ENCODE measurements at regions not wholly inside any gene's neighbourhood (a gene's known extent, or its start where the extent isn't known, plus 50 kb on each side); places are given as distances from the start of the nearest gene placed in this dataset.
"Not testable (repeated sequence)": the region's sequence is repeated elsewhere in the genome, so short reads cannot be mapped to it uniquely, and the experiment has no call there.

GRCh38 chrX:40973619-40974018, 111.6 kb upstream of the USP9X start:
- H3K4me3 ChIP-seq (ENCODE audit: low read length): no peak overlapping the region
- H3K27me3 ChIP-seq (ENCODE audit: insufficient read depth, low read length): no peaks in the 10 kb centered on the region
- no peak overlapping the region for H2AFZ ChIP-seq (ENCODE audit: low read depth, low read length)
- H3K9me3 ChIP-seq (ENCODE audit: low read length): no peaks in the 10 kb centered on the region
- no peaks in the 10 kb centered on the region for H3K4me1 ChIP-seq (ENCODE audit: insufficient read depth, low read length)
- H3K36me3 ChIP-seq (ENCODE audit: insufficient read depth, low read length): no peaks in the 10 kb centered on the region

DNA sequence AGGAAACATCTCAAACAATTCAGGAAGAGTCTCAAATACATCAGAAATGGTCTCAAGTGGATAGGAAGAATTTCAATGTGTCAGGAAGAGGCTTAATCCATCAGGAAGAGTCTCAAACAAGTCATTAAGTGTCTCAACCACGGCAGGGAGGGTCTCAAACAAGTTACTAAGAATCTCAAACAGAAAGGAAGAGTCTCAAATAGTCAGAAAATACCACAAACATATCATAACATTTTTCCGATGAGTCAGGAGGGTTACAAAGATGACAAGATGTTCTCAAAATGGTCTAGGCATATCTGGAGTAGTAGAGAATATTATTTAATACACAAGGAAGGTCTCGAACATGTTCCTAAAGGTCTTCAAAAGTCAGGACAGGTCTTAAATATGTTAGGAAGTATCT, 109.3 kb upstream of the USP9X start:
- Histone ChIP-seq H3K4me1 (ENCODE audit: insufficient read depth, low read length) (no peaks in the 10 kb centered on the region), H2AFZ (ENCODE audit: low read depth, low read length) (no peak overlapping the region), H3K36me3 (ENCODE audit: insufficient read depth, low read length) (no peaks in the 10 kb centered on the region), H3K9me3 (ENCODE audit: low read length) (no peaks in the 10 kb centered on the region), H3K27me3 (ENCODE audit: insufficient read depth, low read length) (no peaks in the 10 kb centered on the region), H3K4me3 (ENCODE audit: low read length) (no peak overlapping the region)

DNA sequence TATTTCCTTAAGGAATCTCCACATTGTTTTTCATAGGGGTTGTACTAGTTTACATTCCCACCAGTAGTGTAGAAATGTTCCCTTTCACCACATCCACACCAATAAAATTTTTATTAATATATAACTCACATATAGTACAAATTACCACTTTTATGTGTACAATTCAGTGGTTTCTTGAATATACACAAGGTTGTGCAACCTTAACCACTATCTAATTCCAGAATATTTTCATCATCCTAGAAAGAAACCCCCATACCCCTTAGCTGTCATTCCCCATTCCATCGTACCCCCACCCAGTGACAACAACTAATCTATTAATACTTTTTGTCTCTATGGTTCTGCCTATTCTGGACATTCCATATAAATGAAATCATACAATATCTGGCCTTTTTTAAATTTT, 108.3 kb upstream of the USP9X start:
- Histone ChIP-seq H3K36me3 (ENCODE audit: insufficient read depth, low read length) (no peaks in the 10 kb centered on the region), H3K27me3 (ENCODE audit: insufficient read depth, low read length) (no peaks in the 10 kb centered on the region), H2AFZ (ENCODE audit: low read depth, low read length) (no peak overlapping the region), H3K4me3 (ENCODE audit: low read length) (no peak overlapping the region), H3K4me1 (ENCODE audit: insufficient read depth, low read length) (no peaks in the 10 kb centered on the region), H3K9me3 (ENCODE audit: low read length) (no peaks in the 10 kb centered on the region)

- Histone ChIP-seq H3K4me3 (ENCODE audit: low read length) (no peak overlapping the region), H3K4me1 (ENCODE audit: insufficient read depth, low read length) (no peaks in the 10 kb centered on the region), H3K27me3 (ENCODE audit: insufficient read depth, low read length) (no peaks in the 10 kb centered on the region), H3K9me3 (ENCODE audit: low read length) (no peaks in the 10 kb centered on the region), H2AFZ (ENCODE audit: low read depth, low read length) (no peak overlapping the region), H3K36me3 (ENCODE audit: insufficient read depth, low read length) (no peaks in the 10 kb centered on the region)
Observed at GRCh38 chrX:40984962-40985361, 100.3 kb upstream of the USP9X start.

DNA sequence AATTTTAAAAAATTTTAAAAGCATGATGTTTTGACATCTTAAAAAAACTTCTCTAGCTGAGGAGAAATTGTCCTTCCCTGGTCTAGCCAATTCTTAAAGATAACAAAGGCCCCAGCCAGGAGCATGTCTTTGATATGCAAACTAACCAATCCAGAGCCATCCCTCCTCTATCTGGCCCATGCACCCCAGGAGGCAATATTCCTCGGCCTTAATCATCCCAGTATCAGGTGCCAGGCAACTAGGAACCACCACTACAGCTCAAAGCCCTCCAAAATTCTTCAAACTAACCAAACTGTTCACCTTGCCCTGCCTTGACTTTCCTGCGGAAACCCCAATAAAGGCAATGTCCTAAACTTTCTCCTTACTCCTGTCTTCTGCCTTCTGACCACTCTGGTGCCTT, 97.8 kb upstream of the USP9X start:
- no peaks in the 10 kb centered on the region for H3K36me3 ChIP-seq (ENCODE audit: insufficient read depth, low read length)

DNA sequence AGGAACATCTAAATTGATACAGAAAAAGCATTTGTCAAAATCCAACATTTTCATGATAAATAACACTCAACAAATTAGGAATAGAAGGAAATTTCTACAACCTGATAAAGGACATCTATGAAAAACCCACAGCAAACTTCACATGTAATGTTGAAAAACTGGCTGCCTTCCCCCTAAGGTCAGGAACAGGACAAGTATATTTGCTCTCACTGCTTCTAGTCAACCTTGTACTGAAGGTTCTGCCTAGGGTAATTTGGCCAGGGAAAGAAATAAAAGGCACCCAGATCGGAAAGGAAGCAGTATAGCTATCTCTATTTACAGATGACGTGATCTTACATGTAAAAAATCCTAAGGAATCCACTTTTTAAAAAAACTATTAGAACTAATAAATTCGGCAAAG, 97.1 kb upstream of the USP9X start:
- Histone ChIP-seq H3K27me3 (ENCODE audit: insufficient read depth, low read length) (no peaks in the 10 kb centered on the region), H3K4me1 (ENCODE audit: insufficient read depth, low read length) (no peaks in the 10 kb centered on the region), H3K9me3 (ENCODE audit: low read length) (no peaks in the 10 kb centered on the region), H2AFZ (ENCODE audit: low read depth, low read length) (no peak overlapping the region), H3K4me3 (ENCODE audit: low read length) (no peak overlapping the region), H3K36me3 (ENCODE audit: insufficient read depth, low read length) (no peaks in the 10 kb centered on the region)

More for the DNA sequence above, 97.8 kb upstream of the USP9X start:
- Histone ChIP-seq H3K4me3 (ENCODE audit: low read length) (no peak overlapping the region), H3K4me1 (ENCODE audit: insufficient read depth, low read length) (no peaks in the 10 kb centered on the region), H3K27me3 (ENCODE audit: insufficient read depth, low read length) (no peaks in the 10 kb centered on the region), H3K9me3 (ENCODE audit: low read length) (no peaks in the 10 kb centered on the region), H2AFZ (ENCODE audit: low read depth, low read length) (no peak overlapping the region)

- not testable (repeated sequence) for H3K27me3 ChIP-seq (ENCODE audit: insufficient read depth, low read length); H3K4me3 ChIP-seq (ENCODE audit: low read length); H3K36me3 ChIP-seq (ENCODE audit: insufficient read depth, low read length); H3K9me3 ChIP-seq (ENCODE audit: low read length); H2AFZ ChIP-seq (ENCODE audit: low read depth, low read length); H3K4me1 ChIP-seq (ENCODE audit: insufficient read depth, low read length)
Observed at GRCh38 chrX:40993395-40993794, 91.8 kb upstream of the USP9X start.

- no peaks in the 10 kb centered on the region for H3K27me3 ChIP-seq (ENCODE audit: insufficient read depth, low read length)
- no peaks in the 10 kb centered on the region for H3K36me3 ChIP-seq (ENCODE audit: insufficient read depth, low read length)
- no peaks in the 10 kb centered on the region for H3K9me3 ChIP-seq (ENCODE audit: low read length)
- H3K4me3 ChIP-seq (ENCODE audit: low read length): peak overlapping the region; percentile 18
- peak overlapping the region; percentile 66 for H2AFZ ChIP-seq (ENCODE audit: low read depth, low read length)
- H3K4me1 ChIP-seq (ENCODE audit: insufficient read depth, low read length): peaks cover 6% of the 10 kb centered on the region
Observed at GRCh38 chrX:40996886-40997530, 88.2 kb upstream of the USP9X start.

GRCh38 chrX:40998123-40998522, 87.1 kb upstream of the USP9X start:
- H3K4me3 ChIP-seq (ENCODE audit: low read length): no peak overlapping the region
- peaks cover 6% of the 10 kb centered on the region for H3K4me1 ChIP-seq (ENCODE audit: insufficient read depth, low read length)
- H3K36me3 ChIP-seq (ENCODE audit: insufficient read depth, low read length): no peaks in the 10 kb centered on the region
- H2AFZ ChIP-seq (ENCODE audit: low read depth, low read length): no peak overlapping the region
- H3K9me3 ChIP-seq (ENCODE audit: low read length): no peaks in the 10 kb centered on the region
- no peaks in the 10 kb centered on the region for H3K27me3 ChIP-seq (ENCODE audit: insufficient read depth, low read length)

GRCh38 chrX:41001327-41001726, 83.9 kb upstream of the USP9X start:
- H2AFZ ChIP-seq (ENCODE audit: low read depth, low read length): no peak overlapping the region
- H3K9me3 ChIP-seq (ENCODE audit: low read length): no peaks in the 10 kb centered on the region

GRCh38 chrX:41002026-41002425, 83.2 kb upstream of the USP9X start:
- no peak overlapping the region for H3K4me3 ChIP-seq (ENCODE audit: low read length)
- no peak overlapping the region for H2AFZ ChIP-seq (ENCODE audit: low read depth, low read length)
- H3K27me3 ChIP-seq (ENCODE audit: insufficient read depth, low read length): no peaks in the 10 kb centered on the region
- no peaks in the 10 kb centered on the region for H3K36me3 ChIP-seq (ENCODE audit: insufficient read depth, low read length)
- no peaks in the 10 kb centered on the region for H3K9me3 ChIP-seq (ENCODE audit: low read length)
- peaks cover 7% of the 10 kb centered on the region for H3K4me1 ChIP-seq (ENCODE audit: insufficient read depth, low read length)

More at GRCh38 chrX:41001327-41001726, 83.9 kb upstream of the USP9X start:
- Histone ChIP-seq H3K4me1 (ENCODE audit: insufficient read depth, low read length) (peaks cover 10% of the 10 kb centered on the region), H3K27me3 (ENCODE audit: insufficient read depth, low read length) (no peaks in the 10 kb centered on the region), H3K4me3 (ENCODE audit: low read length) (no peak overlapping the region), H3K36me3 (ENCODE audit: insufficient read depth, low read length) (no peaks in the 10 kb centered on the region)

DNA sequence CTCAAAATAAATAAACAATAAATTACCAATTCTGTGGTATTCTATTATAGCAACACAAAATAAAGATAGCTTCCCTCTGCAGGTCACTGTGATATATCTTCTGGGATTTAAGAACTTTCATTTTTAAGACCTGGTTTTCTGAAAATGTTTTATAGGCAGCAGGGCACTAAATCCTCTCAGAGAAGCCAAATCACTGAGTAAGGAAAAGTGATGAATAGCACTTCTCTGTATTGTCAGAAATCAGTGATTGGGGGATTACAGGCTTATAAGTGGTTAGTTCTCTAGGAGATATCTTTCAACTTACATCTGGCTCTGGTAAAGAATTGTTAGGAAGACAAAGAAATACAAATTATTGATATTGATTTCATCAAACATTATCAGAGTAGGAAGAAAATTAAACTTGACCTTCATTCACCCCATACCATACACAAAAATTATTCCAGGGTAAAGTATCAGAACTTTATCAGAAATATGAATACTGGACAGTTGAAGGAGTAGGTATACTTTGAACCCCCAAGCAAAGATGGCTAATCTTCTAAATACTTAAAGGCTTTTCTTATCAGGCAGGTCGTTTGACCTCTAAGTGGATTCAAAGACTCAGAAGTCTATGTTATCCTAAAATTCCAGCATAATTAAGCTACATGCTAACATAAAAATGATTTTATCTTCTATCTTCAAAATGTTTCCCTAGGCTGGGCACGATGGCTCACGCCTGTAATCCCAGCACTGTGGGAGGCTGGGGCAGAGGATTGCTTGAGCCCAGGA, 81.6 kb upstream of the USP9X start:
- peaks cover 4% of the 10 kb centered on the region for H3K4me1 ChIP-seq (ENCODE audit: insufficient read depth, low read length)
- H3K36me3 ChIP-seq (ENCODE audit: insufficient read depth, low read length): no peaks in the 10 kb centered on the region
- no peak overlapping the region for H2AFZ ChIP-seq (ENCODE audit: low read depth, low read length)
- H3K27me3 ChIP-seq (ENCODE audit: insufficient read depth, low read length): no peaks in the 10 kb centered on the region
- no peak overlapping the region for H3K4me3 ChIP-seq (ENCODE audit: low read length)
- H3K9me3 ChIP-seq (ENCODE audit: low read length): no peaks in the 10 kb centered on the region

DNA sequence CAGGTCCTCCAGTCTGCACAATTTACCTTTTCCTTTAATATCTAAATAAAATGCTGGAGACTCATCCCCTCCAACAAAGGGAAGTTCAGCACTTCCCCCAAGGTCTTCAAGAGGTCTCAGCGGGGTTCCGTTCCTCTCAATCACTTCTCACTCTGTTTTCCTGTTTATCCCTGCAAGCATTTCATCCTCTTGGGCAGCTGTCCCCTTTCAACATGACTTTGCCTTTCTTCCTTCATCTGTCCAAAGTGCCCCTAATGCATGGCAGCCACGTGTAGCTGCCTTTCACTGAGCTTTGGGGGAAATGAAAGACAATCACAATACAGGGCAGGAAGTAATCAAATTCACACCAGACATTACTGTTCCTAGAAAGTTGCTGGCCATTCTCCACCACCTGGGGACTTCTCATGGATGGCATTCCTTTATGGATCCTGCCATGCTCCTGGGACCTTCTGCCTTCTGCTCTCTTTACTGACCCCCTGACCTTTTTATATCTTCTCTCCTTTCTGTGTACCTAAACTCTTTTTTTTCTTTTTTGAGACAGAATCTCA, 79.7 kb upstream of the USP9X start:
- Histone ChIP-seq H3K36me3 (ENCODE audit: insufficient read depth, low read length) (no peaks in the 10 kb centered on the region), H3K27me3 (ENCODE audit: insufficient read depth, low read length) (no peaks in the 10 kb centered on the region), H3K4me1 (ENCODE audit: insufficient read depth, low read length) (peaks cover 4% of the 10 kb centered on the region), H3K9me3 (ENCODE audit: low read length) (no peaks in the 10 kb centered on the region), H2AFZ (ENCODE audit: low read depth, low read length) (no peak overlapping the region), H3K4me3 (ENCODE audit: low read length) (no peak overlapping the region)

Measured in neuron (in vitro differentiated cells).